Stimulated activated CD8-positive, alpha-beta memory T cell treated with anti-CD3 and anti-CD28 coated beads, Interleukin-15, amount 100 ng/mL, for 48 hours (primary cell): ENCODE measurements at regions not wholly inside any gene's neighbourhood (a gene's known extent, or its start where the extent isn't known, plus 50 kb on each side); places are given as distances from the start of the nearest gene placed in this dataset.
"Not testable (repeated sequence)": the region's sequence is repeated elsewhere in the genome, so short reads cannot be mapped to it uniquely, and the experiment has no call there.

Experiments used
- DNase-seq, 2 donors: peaks; one replicate each; pipeline ENCODE4 v3.0.0-alpha.2; 2020; ENCODE audit warnings: low read depth in 2 of 2

GRCh38 chr13:109275852-109276251, 510.5 kb downstream of the IRS2 start:
- DNase-seq, result no peak

GRCh38 chr13:109275139-109275745, 511.1 kb downstream of the IRS2 start:
- DNase-seq, result no peak

GRCh38 chr13:109274188-109274821, 512.1 kb downstream of the IRS2 start:
- DNase-seq, result no peak

DNA sequence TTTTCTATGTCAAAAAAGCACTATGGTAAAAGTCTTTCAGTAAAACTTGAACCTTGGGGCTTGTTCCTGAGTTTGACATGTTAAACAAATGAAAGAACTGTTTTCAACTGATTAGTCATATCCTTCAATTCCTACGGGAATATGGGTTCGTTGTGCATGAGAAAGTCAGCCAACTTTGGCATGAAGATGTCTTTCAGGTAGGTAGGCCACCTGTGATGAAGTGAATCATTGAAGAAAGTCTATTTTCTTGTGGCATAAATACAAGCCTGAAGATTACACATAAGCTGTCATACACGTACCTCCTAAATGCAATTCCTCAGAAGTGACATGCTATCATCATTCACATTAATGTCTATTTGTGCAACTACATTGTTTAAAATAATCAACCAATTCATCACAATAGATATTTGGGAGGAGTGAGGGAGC, 513.0 kb downstream of the IRS2 start:
- no peak for DNase-seq

DNA sequence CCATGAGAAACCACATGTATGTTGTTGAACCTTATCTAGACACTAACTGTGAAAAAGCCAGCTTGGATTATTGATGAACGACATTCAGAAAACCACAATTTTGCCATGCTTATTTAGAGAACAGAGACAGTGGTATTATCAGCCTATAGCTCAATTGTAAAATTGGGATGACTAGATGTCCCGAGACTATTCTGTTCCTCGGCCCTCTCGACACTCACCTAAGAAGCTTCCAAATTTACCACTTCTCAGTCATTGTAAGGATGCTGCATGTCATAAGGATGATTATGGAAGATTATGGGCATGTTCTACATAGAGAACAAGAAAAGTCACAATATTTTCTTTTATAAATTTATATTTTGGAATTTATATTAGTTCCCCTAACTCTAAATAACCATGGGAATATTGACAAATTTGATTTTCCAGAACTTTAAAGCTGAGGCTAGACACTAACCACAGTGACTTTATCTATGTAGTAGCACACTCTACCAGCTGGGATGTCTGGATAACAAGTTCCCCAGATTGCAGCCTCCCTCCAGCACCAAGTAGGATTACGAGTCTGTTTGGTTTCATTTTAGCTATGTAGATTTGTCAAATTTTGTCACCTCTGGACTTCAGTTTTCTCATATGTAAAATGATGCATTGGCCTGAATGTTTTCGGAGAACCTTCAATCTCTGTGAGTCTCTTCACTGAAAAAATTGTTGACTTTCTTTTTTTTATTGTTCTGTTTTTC, 513.6 kb downstream of the IRS2 start:
- no peak for DNase-seq

GRCh38 chr13:109271555-109272541, 514.5 kb downstream of the IRS2 start:
- DNase-seq, result no peak

DNA sequence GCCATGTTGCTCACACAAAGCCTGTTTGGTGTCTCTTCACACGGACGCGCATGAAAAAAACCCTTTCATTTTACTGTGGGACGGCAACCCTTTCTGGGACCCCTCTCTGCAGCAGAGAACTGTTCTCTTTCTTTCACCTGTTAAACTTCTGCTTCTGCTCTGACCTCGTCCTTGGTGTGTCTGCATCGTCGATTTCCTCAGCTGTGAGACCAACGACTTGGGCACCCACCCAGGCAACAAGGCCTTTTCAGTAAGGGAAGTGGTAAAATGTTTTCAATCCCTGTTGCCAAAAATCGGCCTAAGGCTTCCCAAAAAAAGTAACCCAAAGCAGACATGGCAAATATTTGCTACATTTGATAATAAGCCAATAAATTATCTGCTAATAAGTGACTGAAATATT, 515.3 kb downstream of the IRS2 start:
- DNase-seq, result no peak

DNA sequence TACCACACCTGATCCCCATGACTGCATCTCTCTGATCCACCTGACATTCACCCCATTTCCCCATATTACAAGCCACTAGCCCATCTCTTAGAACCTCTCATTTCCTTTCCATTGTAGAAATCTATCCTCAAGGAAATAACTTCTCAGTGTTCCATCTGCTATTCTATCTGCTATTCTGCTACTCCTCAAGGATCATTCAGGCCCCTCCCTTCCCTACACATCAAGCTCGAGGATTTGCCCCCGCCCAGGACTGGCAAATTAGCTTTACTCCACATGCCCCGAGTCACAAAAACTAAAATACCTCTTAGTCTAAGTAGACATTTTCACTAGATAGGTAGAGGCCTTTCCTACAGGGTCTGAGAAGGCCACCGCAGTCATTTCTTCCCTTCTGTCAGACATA, 517.0 kb downstream of the IRS2 start:
- not testable (repeated sequence) for DNase-seq

GRCh38 chr13:109268492-109268891, 517.9 kb downstream of the IRS2 start:
- DNase-seq, result not testable (repeated sequence)

DNA sequence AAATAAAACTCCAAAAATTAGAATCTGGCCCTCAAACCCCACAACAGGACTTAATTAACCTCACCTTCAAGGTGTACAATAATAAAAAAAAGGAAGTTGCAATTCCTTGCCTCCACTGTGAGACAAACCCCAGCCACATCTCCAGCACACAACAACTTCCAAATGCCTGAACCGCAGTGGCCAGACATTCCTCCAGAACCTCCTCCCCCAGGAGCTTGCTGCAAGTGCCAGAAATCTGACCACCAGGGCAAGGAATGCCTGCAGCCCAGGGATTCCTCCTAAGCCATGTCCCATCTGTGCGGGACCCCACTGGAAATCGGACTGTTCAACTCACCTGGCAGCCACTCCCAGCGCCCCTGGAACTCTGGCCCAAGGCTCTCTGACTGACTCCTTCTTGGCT, 519.0 kb downstream of the IRS2 start:
- DNase-seq, result not testable (repeated sequence)

- DNase-seq, result not testable (repeated sequence)
Measured at GRCh38 chr13:109265438-109265742, 521.0 kb downstream of the IRS2 start.

DNA sequence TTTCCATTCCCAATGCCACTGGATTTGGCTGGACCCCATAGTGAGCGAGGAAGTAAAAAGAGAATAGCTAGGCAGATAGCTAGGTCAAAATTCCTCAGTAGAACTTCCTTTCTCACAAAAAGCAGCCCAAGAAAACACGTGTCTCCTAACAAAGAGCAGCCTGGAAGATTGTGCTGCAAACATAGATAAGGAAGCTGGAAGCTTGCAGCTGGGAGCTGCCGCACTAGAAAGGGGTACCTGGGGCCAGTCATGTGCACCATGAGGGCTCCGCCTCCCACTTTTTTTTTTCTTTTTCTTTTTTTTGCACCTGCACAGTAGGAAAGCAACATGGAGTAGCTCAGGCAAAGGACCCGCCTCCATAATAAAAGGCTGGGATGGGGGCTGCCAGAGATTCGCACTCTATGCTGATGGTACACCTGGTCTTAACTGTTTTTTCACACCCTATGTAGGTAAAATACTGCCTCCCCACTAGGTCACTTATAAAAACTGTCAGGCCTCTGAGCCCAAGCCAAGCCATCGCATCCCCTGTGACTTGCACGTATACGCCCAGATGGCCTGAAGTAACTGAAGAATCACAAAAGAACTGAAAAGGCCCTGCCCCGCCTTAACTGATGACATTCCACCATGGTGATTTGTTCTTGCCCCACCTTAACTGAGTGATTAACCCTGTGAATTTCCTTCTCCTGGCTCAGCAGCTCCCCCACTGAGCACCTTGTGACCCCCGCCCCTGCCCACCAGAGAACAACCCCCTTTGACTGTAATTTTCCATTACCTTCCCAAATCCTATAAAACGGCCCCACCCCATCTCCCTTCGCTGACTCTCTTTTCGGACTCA, 521.6 kb downstream of the IRS2 start:
- DNase-seq, result not testable (repeated sequence)

GRCh38 chr13:109257761-109258157, 528.6 kb downstream of the IRS2 start:
- not testable (repeated sequence) for DNase-seq
